Occipital lobe (tissue), 1 donor: ENCODE measurements at regions not wholly inside any gene's neighbourhood (a gene's known extent, or its start where the extent isn't known, plus 50 kb on each side); places are given as distances from the start of the nearest gene placed in this dataset.
"Not testable (repeated sequence)": the region's sequence is repeated elsewhere in the genome, so short reads cannot be mapped to it uniquely, and the experiment has no call there.

ENCODE experiments used
- DNase-seq: peaks from one replicate; lab custom pipeline; 2025; lab: John Stamatoyannopoulos, UW

DNA sequence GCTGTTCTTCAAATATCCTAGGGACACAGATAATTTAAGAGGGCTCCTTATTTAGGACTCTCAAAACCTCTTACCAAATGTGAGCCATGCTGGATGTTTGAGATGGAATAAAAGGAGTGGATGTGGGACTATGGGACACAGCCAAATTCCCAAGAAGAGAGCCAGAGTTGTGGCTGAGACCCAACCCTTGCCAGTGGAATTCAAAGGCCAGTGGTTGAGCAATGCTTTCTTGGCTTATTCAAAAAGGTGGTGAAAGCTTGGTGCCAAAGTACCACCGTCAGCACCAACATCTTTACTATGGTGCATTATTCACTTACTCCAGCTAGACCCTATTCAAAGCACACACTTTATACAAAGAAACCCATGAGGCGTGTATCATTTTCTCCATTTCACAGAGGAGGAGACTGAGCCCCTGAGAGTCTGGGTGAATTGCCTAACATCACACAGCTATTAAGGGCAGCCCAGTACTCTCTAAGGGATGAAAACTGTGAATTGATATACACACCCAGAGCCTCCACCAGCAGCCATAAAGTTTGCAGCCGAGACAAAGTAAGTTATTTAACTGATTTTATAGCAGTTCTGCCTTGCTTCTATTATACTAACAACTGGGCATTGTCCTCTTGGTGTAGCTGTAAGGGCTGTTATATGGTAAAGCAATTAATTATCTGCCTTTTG, 391.7 kb downstream of the ACTL7B start:
- no peak for DNase-seq

DNA sequence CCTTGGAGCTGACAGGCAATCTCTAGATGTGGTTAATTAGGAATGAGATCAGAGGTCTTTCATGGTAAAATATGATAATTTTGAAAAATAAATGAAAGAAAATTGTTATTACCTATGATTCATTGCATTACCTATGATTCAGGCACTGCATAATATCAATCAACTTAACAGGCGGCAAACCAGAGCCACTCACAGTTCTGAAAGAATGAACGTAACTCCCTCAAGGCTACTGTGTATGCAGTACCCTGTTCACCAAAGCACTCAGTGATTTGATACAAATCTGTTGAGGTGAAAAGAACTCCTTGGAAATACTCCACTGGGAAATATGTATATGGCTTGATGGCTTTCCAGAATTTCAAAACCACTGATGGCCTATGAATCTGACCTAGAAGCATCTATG, 398.9 kb downstream of the ACTL7B start:
- no peak for DNase-seq

DNA sequence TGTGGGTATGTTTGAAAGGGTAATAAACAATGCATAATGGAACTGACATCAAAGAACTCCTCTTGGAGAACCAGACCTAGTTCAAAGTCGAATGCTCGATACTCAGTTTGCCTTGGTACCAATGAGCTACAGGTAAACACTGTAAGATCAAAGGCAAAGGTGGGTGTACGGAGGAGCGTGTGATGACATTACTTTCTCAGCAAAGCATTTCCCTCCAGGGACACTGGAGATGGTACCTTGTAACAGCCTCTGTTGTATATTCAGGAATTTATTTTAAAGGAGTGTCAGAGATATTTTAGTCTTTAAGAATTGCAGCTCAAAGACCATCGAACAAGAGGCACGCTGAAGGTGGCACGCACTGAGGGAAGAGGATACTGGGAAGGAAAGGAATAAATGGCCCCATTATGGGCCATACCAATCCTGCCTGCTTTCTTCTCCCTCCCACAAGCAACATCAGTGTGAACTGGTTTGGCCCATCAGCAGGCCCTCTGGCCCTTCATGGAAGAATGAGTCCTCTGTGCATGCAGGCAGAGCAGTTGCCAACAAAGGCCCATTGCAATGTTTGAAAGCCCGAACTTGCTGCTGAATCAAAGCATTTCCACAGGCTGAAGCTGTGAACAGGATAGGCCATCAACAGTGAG, 410.2 kb downstream of the ACTL7B start:
- peak; percentile 49 for DNase-seq

DNA sequence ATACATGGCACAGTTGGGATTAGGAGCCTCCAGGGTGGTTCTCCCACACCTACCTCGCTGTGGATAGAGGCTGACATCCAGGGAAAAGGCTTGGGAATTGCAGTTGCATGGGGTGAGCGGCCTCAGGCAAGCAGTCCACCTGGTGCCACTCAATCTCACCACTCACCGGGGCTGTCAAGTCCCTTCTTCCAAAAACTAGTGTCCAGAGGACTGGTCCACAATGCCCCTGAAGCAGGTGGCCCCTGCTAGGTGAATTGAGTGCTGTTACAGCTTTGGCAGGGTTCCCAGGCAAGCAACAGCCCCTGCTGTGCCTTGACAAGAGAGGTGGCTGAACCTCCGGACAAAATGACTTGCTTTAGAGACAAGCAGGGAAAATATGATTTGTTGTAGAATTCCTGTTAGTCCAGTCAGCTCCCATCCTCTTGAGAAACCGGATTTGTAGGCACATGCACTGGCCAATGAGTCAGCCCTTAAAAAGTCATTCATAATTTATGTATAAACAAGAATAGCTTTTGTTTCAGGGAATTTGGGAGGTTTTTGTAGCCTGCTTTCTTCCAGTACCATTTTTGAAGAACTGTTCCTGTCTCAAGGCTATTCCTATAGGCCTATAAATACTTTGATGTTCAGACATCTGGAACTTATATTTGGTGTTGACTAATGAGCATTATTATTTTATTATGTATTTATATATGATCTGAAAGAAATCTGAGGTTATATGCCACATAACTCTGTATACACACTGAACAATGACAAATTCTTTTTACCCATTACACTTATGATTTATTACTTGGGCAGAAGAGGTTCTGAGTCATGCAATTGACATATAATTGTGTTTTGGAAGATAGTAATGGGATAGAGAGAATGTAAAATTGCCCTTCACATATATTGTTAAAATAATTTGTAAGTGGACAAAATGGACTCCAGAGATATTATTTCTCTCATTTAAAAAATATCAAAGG, 411.1 kb downstream of the ACTL7B start:
- DNase-seq, result no peak

DNA sequence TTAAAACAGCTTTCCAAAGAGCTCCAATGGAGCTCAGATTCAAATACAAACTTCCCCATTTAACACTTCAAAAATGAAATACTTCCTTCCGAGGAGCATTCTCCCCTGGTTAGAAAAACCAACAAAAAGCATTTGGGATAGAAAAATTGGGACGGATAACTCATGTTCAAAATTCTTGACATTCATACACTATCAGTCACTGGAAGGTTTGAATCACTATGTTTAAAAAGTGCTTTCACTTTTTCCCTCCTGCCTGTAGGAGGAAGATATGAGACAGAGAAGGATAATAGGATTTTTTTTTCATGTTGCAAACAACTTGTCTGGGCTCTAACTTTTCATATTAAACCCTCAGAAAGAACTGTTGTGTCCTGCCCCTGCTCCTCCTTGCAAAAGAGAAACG, 412.0 kb downstream of the ACTL7B start:
- no peak for DNase-seq

DNA sequence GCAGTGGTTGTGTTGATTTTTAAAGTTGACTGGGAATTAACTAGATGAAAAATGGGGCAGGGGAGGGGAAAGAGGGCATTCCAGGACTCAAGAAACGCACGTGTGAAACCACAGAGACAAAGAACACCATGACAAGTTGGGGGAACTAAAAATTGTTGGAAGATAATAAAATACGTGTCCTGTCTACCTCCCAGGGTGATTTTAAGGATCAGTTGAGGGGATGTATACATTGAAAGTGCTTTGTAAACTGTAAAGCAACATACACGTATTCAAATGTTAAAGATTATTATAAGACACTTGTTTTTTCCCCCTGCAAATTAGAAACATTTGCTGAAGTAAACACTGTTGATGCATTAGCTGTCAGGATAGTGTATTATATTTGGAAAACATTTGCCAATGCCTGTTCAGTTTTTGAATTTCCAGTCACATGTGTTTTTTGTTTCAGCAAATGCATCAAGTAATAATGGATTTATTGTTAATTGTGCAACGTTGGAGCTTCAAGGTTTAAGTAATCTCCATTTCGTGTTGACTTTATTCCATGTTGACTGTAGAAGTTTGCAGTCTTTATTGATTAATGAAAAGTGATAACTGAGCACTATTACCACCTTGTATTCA, 412.7 kb downstream of the ACTL7B start:
- no peak for DNase-seq

DNA sequence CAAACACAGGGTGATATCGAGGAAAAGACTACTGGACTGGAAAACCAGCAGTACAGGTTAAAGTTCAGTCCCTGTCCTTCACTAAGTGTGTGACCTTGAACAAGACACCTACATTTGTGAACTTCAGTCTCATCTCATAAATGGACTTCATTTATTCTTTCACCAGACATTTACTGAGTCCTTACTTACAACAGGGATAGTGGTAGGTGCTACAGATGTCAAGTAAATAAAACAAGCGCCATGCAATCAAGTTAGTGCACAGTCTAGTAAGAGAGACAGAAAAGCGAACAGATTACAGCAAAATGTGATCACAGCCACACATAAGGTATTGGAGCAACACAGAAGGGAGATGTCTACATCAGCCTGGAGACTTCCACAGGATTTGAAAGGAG, 413.2 kb downstream of the ACTL7B start:
- no peak for DNase-seq

DNA sequence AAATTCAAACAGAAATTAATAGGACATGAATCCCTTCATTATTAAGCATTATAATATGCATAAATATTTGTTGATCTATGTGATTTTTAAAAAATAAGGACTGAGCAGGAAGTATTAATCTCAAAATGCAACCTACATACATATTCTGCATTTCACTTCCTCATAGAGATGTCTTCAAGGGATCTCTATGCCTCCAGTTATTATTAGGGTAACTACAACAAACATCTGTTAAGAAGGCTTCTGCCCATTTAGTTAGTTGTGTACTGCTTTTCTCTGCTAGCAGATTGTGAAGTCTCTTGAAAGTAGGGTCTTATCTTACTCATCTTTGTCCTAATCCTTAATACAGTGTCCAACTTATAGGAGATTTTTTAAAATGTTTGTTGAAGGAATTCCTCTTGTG, 414.1 kb downstream of the ACTL7B start:
- no peak for DNase-seq

DNA sequence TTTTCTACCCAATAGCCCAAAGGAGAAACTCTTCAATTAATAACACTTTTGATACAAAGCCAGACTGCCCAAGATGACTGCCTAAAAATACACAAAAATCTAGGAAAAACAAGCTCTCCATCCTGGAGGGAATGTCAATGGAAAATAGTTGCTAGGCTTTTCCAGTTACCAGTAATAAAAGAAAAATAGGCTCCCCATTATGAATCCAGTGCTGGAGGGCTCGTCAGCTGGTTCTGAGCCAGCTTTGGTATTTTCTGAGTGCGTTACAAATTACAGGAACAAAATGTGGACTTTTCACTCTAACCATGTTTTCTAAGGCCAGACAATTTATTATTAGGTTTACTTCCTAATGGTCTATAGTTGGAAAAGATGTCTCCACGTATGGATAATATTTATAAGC, 414.5 kb downstream of the ACTL7B start:
- DNase-seq, result no peak

DNA sequence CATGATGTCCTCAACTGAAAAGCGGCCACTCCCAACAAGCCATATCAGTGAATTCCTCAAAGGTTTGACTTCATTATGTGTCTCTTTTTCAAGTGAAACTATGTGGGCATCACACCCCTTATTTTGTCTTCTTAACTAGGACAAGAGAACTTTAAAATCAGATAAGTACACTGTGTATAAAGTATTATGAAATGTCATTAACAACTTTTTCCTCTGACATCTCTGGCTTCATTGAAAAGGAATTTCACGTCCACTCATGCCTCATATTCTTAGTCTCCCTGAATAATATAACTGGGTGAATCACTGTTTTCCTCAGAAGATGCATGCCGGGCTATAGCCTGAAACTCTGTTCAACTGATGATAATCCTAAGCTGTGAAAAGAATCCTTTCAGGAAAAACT, 415.8 kb downstream of the ACTL7B start:
- no peak for DNase-seq

DNA sequence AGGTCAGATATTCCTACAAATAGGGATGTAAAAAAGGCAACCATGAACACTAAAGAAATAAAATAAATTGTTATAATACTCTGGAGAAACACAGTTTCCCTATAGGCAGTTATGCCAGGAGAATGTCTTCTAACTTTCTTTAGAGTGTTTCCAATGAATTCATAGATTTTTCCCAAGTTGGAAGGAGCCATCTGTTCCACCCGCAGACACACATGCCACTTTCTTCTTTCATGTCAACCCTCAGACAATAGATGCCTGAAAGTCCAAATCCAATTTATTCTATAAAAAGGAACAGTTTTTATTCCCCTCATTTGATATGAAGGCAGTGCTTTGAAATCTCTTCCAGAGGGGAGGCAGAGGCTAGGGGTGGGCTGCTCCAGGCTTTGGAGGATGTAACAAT, 418.1 kb downstream of the ACTL7B start:
- DNase-seq, result no peak

DNA sequence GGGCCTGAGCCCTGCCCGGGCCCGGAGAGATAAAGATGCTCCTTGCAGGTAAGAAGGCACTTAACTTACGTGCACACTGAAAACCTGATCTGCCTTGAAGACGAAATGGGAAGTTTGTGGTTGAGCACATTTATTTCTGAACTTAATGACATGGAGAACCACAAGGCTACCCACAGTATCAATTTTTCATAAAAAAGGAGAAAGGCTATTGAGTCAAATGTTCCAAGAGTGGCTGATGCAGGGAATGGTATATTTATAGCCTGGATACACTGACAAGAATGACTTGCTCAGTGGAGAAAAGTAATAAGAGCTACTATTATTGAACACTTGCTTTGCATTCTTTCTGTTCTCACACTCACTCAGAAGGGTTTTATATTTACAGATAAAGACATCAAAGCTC, 419.3 kb downstream of the ACTL7B start:
- DNase-seq, result no peak

DNA sequence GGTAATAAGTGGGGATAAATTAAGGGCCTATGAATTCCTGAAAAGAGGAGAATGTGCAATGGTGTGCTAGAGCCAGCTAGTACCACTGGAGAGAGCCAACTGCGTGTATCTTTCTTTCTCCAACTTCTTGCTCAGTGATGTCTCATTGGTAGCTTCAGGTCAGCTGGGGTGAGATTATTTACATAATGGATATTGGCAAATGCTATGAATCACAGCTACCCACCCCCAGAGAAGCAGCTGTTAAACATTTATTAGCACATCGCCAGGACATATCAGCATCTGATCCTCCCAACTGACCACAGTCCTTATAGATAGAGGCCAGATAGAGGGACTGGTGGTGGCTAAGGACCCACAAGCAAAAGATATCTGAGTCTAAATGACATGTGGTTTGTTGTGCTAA, 421.3 kb downstream of the ACTL7B start:
- DNase-seq, result no peak

DNA sequence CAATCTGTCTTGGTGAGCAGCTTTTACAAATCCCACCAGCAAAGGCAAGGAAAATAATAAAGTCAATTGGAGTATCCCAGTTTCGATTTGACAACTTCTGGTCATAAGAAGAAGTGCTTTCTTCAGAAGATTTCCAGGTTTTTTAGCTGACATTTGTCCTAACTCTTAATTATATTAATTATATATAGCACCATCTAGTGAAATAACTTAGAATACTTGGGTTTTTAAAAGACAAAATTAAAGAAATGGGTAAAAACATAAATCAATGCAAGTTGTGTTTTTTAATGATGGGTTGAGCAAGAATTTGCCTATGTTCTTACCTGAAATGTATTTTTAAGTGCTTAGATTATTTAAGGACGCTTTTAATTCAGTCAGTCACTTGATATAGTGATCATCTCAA, 421.8 kb downstream of the ACTL7B start:
- no peak for DNase-seq

DNA sequence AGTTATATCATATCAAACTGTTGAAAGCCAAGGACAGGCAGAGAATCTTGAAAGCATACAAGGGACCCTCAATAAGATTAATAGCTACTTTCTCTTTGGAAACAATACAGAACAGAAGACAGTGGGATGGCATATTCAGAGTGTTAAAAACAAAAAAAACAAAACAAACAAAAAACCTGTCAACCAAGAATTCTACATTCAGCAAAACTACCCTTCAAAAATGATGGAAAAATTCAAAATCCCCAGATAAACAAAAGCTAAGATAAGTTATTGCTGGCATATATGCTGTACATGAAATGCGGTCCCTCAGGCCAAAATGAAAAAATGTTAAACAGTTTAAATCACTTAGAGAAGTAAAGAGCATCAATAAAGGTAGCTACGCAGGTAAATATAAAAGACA, 425.1 kb downstream of the ACTL7B start:
- DNase-seq, result no peak

DNA sequence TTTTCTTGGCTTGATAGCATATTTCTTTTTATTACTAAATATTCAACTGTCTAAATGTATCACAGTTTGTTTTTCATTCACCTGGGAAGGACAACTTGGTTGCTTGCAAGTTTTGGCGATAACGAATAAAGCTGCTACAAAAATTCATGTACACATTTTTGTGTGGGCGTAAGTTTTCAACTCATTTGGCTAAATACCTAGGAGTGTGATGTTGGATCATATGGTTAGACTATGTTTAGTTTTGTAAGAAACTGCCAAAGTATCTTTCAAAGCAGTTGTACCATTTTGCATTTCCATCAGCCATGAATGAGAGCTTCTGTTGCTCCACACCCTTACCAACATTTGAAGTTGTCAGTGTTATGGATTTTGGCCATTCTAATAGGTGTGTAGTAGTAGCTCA, 428.0 kb downstream of the ACTL7B start:
- DNase-seq, result no peak

DNA sequence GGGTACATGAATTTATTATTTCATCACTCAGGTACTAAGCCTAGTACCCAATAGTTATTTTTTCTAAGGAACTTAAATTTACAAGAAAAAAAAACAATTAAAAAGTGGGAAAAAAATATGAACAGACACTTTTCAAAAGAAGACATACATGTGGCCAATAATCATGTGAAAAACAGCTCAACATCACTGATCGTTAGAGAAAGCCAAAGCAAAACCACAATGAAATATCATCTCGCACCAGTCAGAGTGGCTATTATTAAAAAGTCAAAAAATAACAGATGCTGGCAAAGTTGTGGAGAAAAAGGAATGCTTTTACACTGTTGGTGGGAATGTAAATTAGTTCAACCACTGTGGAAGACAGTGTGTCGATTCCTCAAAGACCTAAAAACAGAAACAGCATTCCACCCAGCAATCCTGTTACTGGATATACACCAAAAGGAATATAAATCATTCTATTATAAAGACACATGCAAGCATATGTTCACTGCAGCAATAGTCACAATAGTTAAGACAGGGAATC, 429.3 kb downstream of the ACTL7B start:
- DNase-seq, result not testable (repeated sequence)

DNA sequence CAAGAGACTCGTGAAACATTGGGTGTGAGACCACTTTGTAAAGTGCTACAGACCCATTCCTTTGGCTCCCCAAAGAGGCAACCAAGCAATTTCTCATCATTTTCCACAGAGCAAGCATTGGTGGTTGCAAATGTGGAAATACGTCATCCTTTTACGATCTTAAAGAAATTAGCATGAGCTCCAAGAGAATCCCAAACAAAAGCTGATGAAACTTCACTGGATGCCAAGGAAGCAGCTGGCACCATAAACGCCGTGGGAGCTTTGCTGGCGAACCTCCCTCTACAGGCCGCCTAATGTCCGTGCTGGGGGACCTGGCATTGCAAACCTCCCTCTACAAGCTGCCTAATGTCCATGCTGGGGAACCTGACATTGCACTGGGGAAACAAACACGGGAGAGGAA, 432.4 kb downstream of the ACTL7B start:
- DNase-seq, result no peak

DNA sequence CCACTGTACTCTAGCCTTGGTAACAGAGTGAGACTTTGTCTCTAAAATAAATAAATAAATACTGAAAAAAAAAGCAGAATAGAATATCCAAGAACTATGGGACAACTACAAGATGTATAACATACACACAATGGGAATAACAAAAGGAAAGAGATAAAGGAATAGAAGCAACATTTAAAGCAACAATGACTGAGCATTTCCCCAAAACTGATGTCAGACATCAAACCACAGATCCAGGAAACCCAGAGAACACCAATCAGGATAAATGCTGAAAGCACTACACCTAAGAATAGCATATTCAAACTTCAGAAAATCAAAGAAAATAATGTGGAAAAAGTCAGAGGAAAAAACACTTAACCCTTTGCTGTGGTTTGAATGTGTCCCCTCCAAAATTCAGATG, 436.4 kb downstream of the ACTL7B start:
- no peak for DNase-seq

DNA sequence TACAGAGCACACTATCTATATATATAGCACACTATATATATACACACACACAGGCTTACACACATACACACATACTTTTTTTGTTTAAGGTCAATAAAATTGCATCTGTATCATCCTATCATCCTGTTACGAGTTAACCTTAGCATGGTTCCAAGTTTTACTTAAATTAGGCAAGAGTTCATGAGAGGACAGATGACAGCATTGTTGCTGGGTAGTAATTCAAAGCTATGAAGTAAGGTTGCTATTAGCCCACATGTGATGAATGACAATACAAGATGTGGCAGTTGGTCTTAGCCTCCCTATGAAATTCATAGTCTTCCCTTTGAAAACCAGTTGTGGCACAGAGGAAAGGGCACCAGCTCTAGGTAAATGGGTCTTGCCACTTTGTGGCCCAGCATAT, 438.1 kb downstream of the ACTL7B start:
- no peak for DNase-seq

DNA sequence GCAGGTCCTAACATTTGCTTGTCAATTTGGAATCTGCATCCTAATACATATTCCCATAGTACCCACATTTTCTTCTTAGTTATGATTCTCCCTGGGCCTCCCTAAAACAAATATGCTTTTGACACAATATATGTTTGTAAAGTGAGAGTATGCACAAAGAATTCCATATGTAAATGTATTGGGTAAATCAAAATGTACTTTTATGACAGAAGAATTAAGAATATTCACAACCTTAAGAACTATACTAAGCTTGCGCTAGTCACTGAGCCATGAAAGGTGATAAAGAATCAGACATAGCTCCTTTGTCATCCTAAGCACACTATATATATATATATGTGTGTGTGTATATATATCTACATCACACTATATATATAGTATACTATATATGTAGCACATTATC, 438.5 kb downstream of the ACTL7B start:
- DNase-seq, result no peak

DNA sequence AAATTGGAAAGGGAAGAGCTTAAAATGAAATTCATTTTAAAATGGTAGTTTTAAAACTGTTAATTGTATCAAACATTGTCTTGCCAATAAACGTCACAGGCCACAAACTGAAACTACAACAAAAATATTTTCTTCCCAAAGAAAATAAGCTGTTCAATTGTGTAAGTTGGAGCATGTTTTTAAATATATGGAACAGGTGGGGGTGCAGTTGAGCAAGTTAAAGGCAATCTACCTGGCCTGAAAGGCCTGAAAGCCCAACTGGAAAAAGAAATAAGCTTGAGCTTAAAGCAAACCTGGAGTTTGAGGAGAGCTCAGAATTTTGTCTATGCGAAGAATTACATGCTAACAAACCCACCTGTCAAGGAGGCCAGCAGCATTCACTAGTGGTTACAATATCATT, 439.5 kb downstream of the ACTL7B start:
- no peak for DNase-seq
